GM21447 (cell line): ENCODE measurements at regions not wholly inside any gene's neighbourhood (a gene's known extent, or its start where the extent isn't known, plus 50 kb on each side); places are given as distances from the start of the nearest gene placed in this dataset.
"Not testable (repeated sequence)": the region's sequence is repeated elsewhere in the genome, so short reads cannot be mapped to it uniquely, and the experiment has no call there.

ENCODE experiments used
- ATAC-seq: cut with Tn5 transposase; IDR thresholded peaks from one replicate; pipeline ENCODE4 v1.9.1; 2021; ENCODE audit not compliant: unreplicated experiment

GRCh38 chr4:104662269-104662668, 167.6 kb upstream of the CXXC4 start:
- ATAC-seq: not testable (repeated sequence)

DNA sequence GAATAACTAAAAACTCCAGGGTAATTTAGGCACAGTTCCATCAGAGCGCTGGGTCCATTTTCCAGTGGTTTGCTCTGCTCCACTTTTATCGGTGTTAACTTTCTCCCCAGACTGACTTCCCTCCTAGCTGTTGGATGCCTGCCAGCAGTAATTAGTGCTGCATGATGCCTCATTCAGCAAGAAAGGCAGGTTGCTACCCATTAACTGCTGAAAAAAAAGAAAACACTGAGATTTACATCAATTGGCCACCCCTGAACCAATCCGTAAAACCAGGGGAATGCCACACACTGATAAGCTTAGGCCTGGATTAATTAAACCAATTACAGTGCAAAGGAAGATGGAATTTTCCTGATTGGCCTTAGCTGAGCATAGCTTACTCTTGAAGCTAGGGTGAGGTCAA, 182.4 kb upstream of the CXXC4 start:
- ATAC-seq: no peak

DNA sequence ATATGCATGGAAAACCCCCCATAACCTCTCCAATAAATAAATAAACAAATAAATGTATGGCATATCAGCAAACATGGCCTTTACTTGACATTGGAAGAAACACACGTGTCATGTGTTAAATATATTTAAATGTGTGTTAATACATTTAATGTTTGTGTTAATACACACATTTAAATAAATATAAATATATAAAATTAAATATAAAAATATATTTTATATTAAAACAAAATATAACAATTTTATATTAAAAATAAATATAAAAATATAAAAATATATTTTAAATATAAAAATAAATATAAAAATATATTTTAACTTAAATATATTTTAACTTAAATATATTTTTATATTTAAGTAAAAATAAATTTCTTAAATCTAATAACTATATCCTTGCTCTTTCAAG, 187.6 kb upstream of the CXXC4 start:
- no peak for ATAC-seq

GRCh38 chr4:104693601-104694201, 199.0 kb upstream of the CXXC4 start:
- ATAC-seq: no peak

- no peak for ATAC-seq
These were observed 221.9 kb upstream of the CXXC4 start for GRCh38 chr4:104716584-104716983.

DNA sequence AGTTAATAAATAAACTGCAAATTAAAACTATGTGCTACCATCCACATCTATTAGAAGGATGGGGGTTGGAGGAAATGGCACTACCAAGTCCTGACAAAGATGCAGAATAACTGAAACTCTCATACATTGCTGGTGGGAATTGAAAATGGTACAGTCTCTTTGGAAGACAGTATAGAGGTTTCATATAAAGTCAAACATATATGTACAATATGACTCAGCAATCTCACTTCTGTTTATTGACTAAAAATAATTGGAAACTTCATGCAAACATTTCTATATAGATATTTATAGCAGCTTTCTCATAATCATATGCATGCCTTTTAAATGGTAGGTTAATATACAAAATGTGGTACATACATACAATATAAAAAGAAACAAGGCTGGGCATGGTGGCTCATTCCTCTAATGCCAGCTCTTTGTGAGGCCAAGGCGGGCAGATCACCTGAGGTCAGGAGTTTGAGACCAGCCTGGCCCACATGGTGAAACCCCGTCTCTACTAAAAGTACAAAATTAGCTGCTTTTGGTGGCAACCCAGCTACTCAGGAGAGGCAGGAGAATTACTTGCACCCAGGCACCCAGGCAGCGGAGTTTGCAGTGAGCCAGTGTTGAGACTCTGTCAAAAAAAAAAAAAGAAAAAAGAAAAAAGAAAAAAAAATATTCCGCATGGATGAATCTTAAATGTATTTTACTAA, 225.0 kb upstream of the CXXC4 start:
- ATAC-seq: peak; percentile 97

GRCh38 chr4:104722467-104722866, 227.8 kb upstream of the CXXC4 start:
- ATAC-seq: no peak

DNA sequence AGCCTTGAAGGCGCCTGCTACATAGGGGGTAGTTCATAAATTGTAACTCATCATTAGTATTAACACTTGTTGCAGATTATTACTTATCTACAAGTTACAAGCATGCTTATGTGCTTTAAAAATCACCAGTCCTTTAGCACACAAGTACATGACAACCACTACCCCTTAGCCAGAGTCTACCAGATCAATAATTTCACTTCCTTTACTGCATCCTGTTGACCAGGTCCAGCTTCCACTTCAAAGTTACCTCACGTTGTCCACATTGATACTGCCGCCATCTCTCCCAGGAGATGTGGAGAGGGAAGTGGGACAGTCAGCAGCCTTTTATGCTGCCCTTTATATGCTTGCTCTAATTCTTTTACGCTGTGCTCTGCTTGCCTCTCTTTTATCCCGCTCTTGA, 231.3 kb upstream of the CXXC4 start:
- peak; percentile 39 for ATAC-seq

- no peak for ATAC-seq
These were observed 232.9 kb upstream of the CXXC4 start for GRCh38 chr4:104727643-104728042.

GRCh38 chr4:104728380-104729122, 233.9 kb upstream of the CXXC4 start:
- peak; percentile 47 for ATAC-seq

GRCh38 chr4:104732766-104733165, 238.1 kb upstream of the CXXC4 start:
- no peak for ATAC-seq

- ATAC-seq: no peak
These were observed 240.5 kb upstream of the CXXC4 start for GRCh38 chr4:104735174-104735573.

DNA sequence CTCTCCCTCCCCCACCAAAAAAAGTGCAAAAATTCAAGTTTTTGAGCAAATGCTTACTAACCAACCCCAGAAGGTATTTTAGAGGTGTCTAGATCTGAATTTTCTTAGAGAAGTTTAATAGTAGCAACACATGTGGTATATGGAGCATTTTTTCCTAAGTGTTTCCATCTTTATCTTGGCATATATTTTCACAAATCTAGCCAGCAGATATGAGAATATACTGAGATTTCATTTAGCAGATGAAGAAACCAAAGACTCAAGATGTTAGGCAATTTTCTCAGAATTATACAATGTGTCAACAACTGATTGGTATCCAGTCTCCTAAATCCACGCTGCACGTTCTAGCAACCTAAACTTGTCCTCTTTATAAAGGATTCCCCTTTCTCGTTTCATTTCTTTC, 245.5 kb upstream of the CXXC4 start:
- ATAC-seq: no peak

DNA sequence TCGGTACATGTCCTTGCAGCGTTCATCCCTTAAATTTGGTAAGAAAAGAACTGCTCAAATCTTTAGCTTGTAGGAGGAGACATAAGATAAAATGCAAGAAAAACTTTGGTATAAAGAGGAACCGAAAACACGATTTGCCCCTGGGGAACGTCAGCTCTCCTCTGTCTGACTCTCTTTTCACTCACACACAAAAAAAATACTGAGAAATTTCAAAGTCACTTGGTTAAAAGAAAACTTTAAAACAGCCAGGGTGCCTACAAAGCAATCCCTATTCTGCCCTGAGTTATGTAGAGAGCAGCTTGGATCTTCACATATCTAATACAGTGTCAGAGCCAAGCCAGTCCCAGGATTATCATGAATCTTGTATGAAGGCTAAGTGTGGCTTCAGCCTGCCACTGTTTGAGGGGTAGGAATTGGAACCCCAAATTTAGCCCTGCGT, 248.5 kb upstream of the CXXC4 start:
- peak; percentile 97 for ATAC-seq

DNA sequence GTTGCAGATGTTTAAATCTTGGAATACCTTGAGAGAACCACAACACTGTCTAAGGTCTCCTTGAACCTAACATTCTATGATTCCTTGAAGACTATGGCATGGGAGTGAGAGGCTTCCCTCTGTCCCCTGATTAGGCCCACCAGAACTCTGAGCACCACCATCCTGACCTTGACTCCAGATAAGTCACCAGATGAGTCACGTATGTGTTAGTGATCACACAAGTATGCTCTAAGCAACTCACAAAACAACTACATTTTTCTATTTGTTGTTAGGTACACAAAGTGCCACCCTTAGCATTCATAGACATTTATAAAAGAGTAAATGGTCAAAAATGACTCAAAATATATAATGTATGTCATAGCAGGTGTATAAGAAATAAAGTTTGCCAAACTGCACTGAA, 252.9 kb upstream of the CXXC4 start:
- ATAC-seq: no peak

GRCh38 chr4:104749062-104749461, 254.4 kb upstream of the CXXC4 start:
- ATAC-seq: peak; percentile 36

GRCh38 chr4:104750008-104750407, 255.3 kb upstream of the CXXC4 start:
- no peak for ATAC-seq

GRCh38 chr4:104751468-104751867, 256.8 kb upstream of the CXXC4 start:
- no peak for ATAC-seq

DNA sequence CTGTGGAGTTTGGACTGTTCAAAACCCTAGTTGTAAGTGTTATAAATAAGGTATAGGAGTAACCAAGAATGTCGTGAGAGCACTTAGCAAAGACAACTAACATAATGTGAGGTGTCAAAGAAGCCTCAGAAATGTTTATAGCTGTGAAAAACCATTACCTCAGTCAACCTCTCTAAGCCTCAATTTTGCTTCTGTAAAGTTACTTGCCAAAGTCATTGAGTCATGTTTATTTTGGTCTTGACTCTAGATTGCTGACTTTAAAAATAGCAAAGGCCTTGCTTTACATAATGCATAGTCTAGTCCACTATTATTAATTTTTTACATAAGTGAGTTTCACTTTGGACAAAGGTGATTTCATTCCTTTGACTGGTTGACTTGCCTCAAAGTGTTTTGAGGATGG, 257.6 kb upstream of the CXXC4 start:
- peak; percentile 86 for ATAC-seq

DNA sequence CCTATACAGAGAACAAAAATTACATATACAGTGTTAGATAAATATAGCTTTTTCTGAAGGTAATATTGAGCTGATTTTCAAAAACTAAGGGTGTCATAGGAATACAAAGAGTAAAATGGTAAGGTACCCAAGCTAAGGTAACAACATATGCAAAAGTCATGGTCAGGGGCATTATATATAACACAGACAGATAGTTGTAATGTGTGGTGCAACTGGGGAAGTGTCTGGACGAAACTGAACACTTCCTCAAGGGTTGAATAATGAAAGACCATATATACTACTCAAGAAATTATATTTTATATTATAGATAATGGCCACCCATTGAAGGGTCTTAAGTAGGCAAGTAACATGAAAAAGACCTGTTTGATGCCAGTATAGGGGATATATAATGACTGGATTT, 262.1 kb upstream of the CXXC4 start:
- no peak for ATAC-seq

DNA sequence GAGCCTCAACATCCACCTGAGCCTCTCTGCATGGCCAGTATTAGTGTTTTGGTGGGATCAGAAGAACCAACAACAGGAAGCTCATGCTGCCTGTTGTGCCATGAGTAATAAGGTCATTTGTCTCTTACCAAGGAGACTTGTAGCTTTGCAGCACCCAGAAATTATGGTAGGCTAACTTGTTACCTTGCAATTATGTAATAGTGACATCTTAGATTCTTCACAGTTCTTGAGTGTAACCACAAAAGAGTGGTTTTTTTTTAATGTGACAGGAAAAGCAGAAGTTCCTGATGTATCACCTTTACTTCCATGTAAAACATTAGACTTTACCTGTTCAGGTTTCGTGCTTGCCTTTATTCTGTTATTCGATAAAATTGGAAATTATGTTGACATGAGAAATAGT, 263.9 kb upstream of the CXXC4 start:
- no peak for ATAC-seq

- no peak for ATAC-seq
These were observed 269.0 kb upstream of the CXXC4 start for GRCh38 chr4:104763554-104764222.
